SIG-M5 treated with dmso at 0.1 percent for 504 hours (cell line): ENCODE measurements at regions not wholly inside any gene's neighbourhood (a gene's known extent, or its start where the extent isn't known, plus 50 kb on each side); places are given as distances from the start of the nearest gene placed in this dataset.
A peak's percentile ranks its signal among the peaks of the same experiment; 100 is the strongest.
"Not testable (repeated sequence)": the region's sequence is repeated elsewhere in the genome, so short reads cannot be mapped to it uniquely, and the experiment has no call there.

Source experiments
- DNase-seq: peaks from one replicate; lab custom pipeline; 2025; ENCODE audit not compliant: unreplicated experiment; lab: John Stamatoyannopoulos, UW

GRCh38 chr11:69884751-69885150 is 65.5 kb upstream of the FGF3 start:
- no peak for DNase-seq

- no peak for DNase-seq
These were observed 68.1 kb upstream of the FGF3 start for GRCh38 chr11:69887330-69887729.

- no peak for DNase-seq
These were observed 68.7 kb upstream of the FGF3 start for GRCh38 chr11:69887841-69888427.

- DNase-seq, result peak; percentile 45
These were observed 69.4 kb upstream of the FGF3 start for GRCh38 chr11:69888483-69889181.

GRCh38 chr11:69889400-69890318 is 70.4 kb upstream of the FGF3 start:
- no peak for DNase-seq

GRCh38 chr11:69890476-69890875 is 71.3 kb upstream of the FGF3 start:
- DNase-seq, result no peak

GRCh38 chr11:69891421-69892236 is 72.4 kb upstream of the FGF3 start:
- DNase-seq, result no peak

GRCh38 chr11:69892237-69892985 is 73.2 kb upstream of the FGF3 start:
- no peak for DNase-seq

- no peak for DNase-seq
These were observed 73.9 kb upstream of the FGF3 start for GRCh38 chr11:69892986-69893555.

GRCh38 chr11:69893631-69894030 is 74.4 kb upstream of the FGF3 start:
- DNase-seq, result no peak

- DNase-seq, result no peak
These were observed 75.0 kb upstream of the FGF3 start for GRCh38 chr11:69894181-69894611.

- DNase-seq, result no peak
These were observed 75.4 kb upstream of the FGF3 start for GRCh38 chr11:69894648-69895047.

GRCh38 chr11:69896250-69896649 is 77.0 kb upstream of the FGF3 start:
- no peak for DNase-seq

- DNase-seq, result no peak
These were observed 78.9 kb upstream of the FGF3 start for GRCh38 chr11:69898123-69898522.

- DNase-seq, result no peak
These were observed 81.0 kb upstream of the FGF3 start for GRCh38 chr11:69899957-69900821.

GRCh38 chr11:69900822-69901302 is 81.6 kb upstream of the FGF3 start:
- DNase-seq, result not testable (repeated sequence)

- no peak for DNase-seq
These were observed 83.1 kb upstream of the FGF3 start for GRCh38 chr11:69902337-69902736.

GRCh38 chr11:69903211-69903610 is 84.0 kb upstream of the FGF3 start:
- no peak for DNase-seq
